ENCODE measurements at regions not wholly inside any gene's neighbourhood (a gene's known extent, or its start where the extent isn't known, plus 50 kb on each side); places are given as distances from the start of the nearest gene placed in this dataset.
"Not testable (repeated sequence)": the region's sequence is repeated elsewhere in the genome, so short reads cannot be mapped to it uniquely, and the experiment has no call there.

- Mint-ChIP-seq H3K4me1 (no peaks in the 10 kb centered on the region), H3K4me3 (no peak overlapping the region), H3K36me3 (ENCODE audit: low read depth) (no peaks in the 10 kb centered on the region), H3K27ac (no peak overlapping the region), H3K9me3 (no peaks in the 10 kb centered on the region), H3K27me3 (peaks cover 15% of the 10 kb centered on the region)
- no peak for DNase-seq
- POLR2A ChIA-PET: no interaction called here
- CTCF ChIA-PET: no interaction called here
These were observed 136.9 kb downstream of the MAIP1 start for GRCh38 chr2:200092235-200092634.

DNA sequence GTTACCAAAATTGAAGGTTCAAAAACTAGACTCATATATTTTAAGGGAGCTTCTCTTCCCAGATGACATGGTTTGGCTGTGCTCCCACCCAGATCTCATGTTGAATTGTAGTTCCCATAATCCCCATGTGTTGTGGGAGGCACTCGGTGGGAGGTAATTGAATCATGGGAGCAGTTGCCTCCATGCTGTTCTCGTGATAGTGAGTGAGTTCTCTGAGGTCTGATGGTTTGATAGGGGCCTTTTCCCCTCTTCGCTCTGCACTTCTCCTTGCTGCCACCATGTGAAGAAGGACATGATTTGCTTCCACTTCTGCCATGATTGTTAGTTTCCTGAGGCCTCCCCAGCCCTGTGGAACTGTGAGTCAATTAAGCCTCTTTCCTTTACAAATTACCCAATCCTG lies 140.1 kb downstream of the MAIP1 start:
- Mint-ChIP-seq H3K27ac (no peak overlapping the region), H3K4me1 (no peaks in the 10 kb centered on the region), H3K36me3 (ENCODE audit: low read depth) (no peaks in the 10 kb centered on the region), H3K27me3 (peaks cover 19% of the 10 kb centered on the region), H3K4me3 (no peak overlapping the region), H3K9me3 (no peaks in the 10 kb centered on the region)
- CTCF ChIA-PET: interaction anchor here (0.5 kb wide), 1 partner anchor 596 kb away, joined by 3 read pairs; no protein-coding TSS in a partner anchor
- no peak for DNase-seq
- POLR2A ChIA-PET: no interaction called here

GRCh38 chr2:200099256-200099655 lies 143.9 kb downstream of the MAIP1 start:
- Mint-ChIP-seq H3K36me3 (ENCODE audit: low read depth) (no peaks in the 10 kb centered on the region), H3K4me1 (no peaks in the 10 kb centered on the region), H3K27ac (no peak overlapping the region), H3K9me3 (no peaks in the 10 kb centered on the region), H3K4me3 (no peak overlapping the region), H3K27me3 (peaks cover 23% of the 10 kb centered on the region)
- DNase-seq: no peak
- ChIA-PET POLR2A (no interaction called here), CTCF (no interaction called here)

DNA sequence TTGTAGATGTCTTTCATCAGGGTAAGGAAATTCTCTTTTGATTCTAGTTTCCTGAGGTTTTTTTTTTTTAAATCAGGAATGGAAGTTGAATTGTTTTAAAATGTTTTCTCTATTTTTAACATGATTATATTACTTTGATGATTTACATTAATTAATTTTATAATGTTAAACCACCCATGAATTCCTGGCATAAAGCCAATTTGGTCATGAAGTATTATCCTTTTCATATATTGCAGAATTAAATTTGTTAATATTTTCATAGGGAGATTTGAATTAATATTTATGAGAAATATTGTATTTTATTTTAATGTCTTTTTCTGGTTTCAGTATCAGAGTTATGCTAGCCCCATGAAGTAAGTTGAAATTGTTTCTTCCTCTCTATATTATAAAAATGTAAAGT lies 144.6 kb downstream of the MAIP1 start:
- no peaks in the 10 kb centered on the region for H3K36me3 Mint-ChIP-seq (ENCODE audit: low read depth)
- no peak overlapping the region for H3K27ac Mint-ChIP-seq
- DNase-seq: no peak
- POLR2A ChIA-PET: no interaction called here
- no peaks in the 10 kb centered on the region for H3K9me3 Mint-ChIP-seq
- no peak overlapping the region for H3K4me3 Mint-ChIP-seq
- H3K4me1 Mint-ChIP-seq: no peaks in the 10 kb centered on the region
- H3K27me3 Mint-ChIP-seq: peaks cover 22% of the 10 kb centered on the region
- CTCF ChIA-PET: no interaction called here

- Mint-ChIP-seq H3K27ac (no peak overlapping the region), H3K36me3 (ENCODE audit: low read depth) (no peaks in the 10 kb centered on the region), H3K4me3 (no peak overlapping the region), H3K27me3 (peaks cover 24% of the 10 kb centered on the region), H3K4me1 (no peaks in the 10 kb centered on the region), H3K9me3 (no peaks in the 10 kb centered on the region)
- POLR2A ChIA-PET: no interaction called here
- CTCF ChIA-PET: no interaction called here
- no peak for DNase-seq
These were observed 146.5 kb downstream of the MAIP1 start for GRCh38 chr2:200101922-200102321.

DNA sequence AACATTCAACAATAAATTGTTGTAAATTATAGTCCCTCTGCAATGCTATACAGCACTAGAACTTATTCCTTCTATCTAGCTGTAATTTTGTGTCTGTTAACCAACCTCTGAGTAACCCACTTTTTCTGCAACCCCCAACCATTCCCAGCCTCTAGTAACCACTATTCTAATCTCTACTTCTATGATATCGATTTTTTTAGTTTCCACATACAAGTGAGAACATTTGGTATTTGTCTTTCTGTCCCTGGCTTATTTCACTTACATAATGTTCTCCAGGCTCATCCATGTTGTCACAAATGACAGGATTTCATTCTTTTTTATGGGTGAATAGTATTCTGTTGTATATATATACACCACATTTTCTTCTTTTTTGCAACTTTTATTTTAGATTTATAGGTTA lies 147.6 kb downstream of the MAIP1 start:
- H3K4me3 Mint-ChIP-seq: no peak overlapping the region
- POLR2A ChIA-PET: no interaction called here
- H3K4me1 Mint-ChIP-seq: no peaks in the 10 kb centered on the region
- no peak overlapping the region for H3K27ac Mint-ChIP-seq
- no peaks in the 10 kb centered on the region for H3K36me3 Mint-ChIP-seq (ENCODE audit: low read depth)
- CTCF ChIA-PET: interaction anchor here (1.4 kb wide), 1 partner anchor 21 kb away, joined by 3 read pairs; no protein-coding TSS in a partner anchor
- H3K27me3 Mint-ChIP-seq: peaks cover 24% of the 10 kb centered on the region
- no peak for DNase-seq
- H3K9me3 Mint-ChIP-seq: no peaks in the 10 kb centered on the region

DNA sequence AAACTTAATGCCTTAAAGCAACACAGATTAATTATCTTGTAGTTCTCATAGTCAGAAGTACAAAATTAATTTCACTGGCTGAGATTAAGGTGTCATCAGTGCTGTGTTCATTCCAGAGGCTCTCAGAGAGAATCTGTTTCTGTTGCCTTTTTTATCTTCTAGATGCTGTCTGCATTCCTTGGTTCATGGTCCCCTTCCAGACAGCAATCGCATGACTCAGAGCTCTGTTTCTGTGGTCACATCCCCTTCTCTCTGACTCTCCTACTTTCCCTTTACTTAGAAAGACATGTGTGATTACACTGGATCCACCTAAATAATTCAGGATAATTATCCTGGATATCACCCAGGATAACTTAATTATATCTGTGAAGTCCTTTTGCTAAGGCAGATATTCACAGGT lies 148.6 kb downstream of the MAIP1 start:
- CTCF ChIA-PET: interaction anchor here (1.4 kb wide), 1 partner anchor 20 kb away, joined by 3 read pairs; no protein-coding TSS in a partner anchor
- H3K36me3 Mint-ChIP-seq (ENCODE audit: low read depth): no peaks in the 10 kb centered on the region
- peaks cover 23% of the 10 kb centered on the region for H3K27me3 Mint-ChIP-seq
- H3K27ac Mint-ChIP-seq: no peak overlapping the region
- no peak for DNase-seq
- POLR2A ChIA-PET: no interaction called here
- no peaks in the 10 kb centered on the region for H3K4me1 Mint-ChIP-seq
- no peak overlapping the region for H3K4me3 Mint-ChIP-seq
- H3K9me3 Mint-ChIP-seq: no peaks in the 10 kb centered on the region

DNA sequence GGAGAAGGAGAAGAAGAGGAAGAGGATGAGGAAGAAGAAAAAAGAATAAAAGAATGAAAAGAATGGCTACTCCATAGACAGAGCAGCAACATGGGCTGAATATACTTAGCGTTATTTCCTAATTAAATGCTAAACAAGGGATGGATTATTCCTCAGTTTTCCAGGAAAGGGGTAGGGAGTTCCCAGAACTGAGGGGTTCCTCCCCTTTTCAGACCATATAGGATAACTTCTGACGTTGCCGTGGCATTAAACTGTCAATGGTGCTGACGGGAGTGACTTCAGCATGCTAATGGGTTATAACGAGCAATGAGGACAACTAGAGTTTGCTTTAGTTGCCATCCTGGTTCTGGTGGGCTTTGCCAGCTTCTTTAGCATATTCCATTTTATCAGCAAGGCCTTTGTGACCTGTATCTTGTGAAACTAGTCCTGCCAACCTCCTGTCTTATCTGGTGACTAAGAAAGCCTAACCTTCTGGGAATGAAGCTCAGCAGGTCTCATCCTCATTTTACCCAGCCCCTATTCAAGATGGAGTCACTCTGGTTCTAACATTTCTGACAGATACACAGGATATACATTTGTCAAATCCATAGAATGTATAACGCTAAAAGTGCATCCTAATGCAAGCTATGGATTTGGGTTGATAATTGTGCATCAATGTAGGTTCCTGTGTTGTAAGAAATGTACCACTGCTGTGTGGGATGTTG lies 152.3 kb downstream of the MAIP1 start:
- Mint-ChIP-seq H3K4me3 (no peak overlapping the region), H3K9me3 (no peaks in the 10 kb centered on the region), H3K36me3 (ENCODE audit: low read depth) (no peaks in the 10 kb centered on the region), H3K27ac (no peak overlapping the region), H3K4me1 (no peaks in the 10 kb centered on the region), H3K27me3 (peaks cover 12% of the 10 kb centered on the region)
- no peak for DNase-seq
- ChIA-PET POLR2A (no interaction called here), CTCF (no interaction called here)

DNA sequence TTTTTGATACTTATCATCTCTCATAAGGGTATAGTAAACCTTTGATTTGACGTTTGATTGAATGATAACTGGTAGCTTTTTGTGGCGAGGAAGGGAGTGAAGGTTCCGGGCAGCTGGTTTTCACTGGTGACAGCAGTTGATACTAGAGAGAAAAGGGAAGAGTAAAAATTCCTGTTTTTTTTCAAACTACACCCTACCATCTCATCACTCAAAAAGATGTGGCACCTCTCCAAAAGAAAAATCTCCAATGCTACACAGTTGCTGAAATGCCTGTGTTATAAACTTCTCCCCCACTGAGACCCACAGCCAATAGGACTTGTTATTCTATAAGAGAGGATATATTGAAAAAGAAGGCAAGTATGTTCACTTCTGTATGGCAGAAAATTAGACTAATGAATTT lies 154.0 kb downstream of the MAIP1 start:
- POLR2A ChIA-PET: no interaction called here
- Mint-ChIP-seq H3K4me3 (no peak overlapping the region), H3K9me3 (no peaks in the 10 kb centered on the region), H3K36me3 (ENCODE audit: low read depth) (no peaks in the 10 kb centered on the region), H3K27ac (no peak overlapping the region), H3K27me3 (peaks cover 7% of the 10 kb centered on the region), H3K4me1 (no peaks in the 10 kb centered on the region)
- no peak for DNase-seq
- CTCF ChIA-PET: no interaction called here

DNA sequence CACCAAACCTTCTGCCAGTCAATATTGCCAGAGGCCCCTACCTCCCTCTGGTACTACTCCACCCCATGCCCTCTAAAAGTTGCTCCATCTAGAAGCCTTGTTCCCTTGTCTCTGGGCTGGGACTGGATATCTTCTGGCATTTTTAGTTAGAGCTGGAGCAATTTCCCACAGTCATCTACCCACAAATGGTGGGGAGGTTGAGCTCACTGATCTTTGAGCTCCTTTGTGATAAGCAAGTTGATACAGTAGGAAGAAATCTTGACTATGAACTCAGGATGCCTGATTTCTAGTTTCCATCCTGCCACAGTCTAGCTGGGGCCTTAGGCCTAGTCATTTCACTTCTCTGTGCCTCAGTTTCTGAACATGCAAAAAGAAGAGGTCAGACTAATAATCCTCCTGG lies 155.0 kb downstream of the MAIP1 start:
- no peaks in the 10 kb centered on the region for H3K9me3 Mint-ChIP-seq
- H3K27ac Mint-ChIP-seq: no peak overlapping the region
- H3K27me3 Mint-ChIP-seq: peaks cover 14% of the 10 kb centered on the region
- H3K4me1 Mint-ChIP-seq: no peaks in the 10 kb centered on the region
- ChIA-PET POLR2A (no interaction called here), CTCF (interaction anchor here (0.9 kb wide), 1 partner anchor 10 kb away, joined by 3 read pairs; no protein-coding TSS in a partner anchor)
- H3K36me3 Mint-ChIP-seq (ENCODE audit: low read depth): no peaks in the 10 kb centered on the region
- DNase-seq: no peak
- no peak overlapping the region for H3K4me3 Mint-ChIP-seq

DNA sequence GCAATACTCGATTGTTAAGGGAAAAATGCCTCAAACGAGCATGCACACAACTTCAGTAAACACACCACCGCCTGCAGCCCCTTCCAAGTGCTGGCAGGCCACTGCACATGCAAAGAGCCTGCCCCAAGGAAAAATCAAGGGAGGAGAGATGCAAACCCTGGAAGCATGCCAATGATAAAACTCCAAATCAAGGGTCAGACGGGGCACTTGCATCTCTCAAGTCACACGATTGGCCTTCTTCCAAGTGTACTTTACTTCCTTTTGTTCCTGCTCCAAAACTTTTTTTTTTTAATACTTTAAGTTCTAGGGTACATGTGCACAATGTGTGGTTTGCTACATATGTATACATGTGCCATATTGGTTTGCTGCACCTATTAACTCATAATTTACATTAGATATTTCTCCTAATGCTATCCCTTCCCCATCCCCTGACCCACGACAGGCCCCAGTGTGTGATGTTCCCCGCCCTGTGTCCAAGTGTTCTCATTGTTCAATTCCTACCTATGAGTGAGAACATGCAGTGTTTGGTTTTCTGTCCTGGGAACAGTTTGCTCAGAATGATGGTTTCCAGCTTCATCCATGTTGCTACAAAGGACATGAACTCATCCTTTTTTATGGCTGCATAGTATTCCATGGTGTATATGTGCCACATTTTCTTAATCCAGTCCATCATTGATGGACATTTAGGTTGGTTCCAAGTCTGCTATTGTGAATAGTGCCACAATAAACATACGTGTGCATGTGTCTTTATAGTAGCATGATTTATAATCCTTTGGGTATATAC lies 157.8 kb downstream of the MAIP1 start:
- CTCF ChIA-PET: interaction anchor here (0.6 kb wide), 1 partner anchor 18 kb away, joined by 3 read pairs; no protein-coding TSS in a partner anchor
- peaks cover 16% of the 10 kb centered on the region for H3K27me3 Mint-ChIP-seq
- H3K4me1 Mint-ChIP-seq; H3K27ac Mint-ChIP-seq; H3K36me3 Mint-ChIP-seq (ENCODE audit: low read depth); DNase-seq; POLR2A ChIA-PET; H3K4me3 Mint-ChIP-seq; H3K9me3 Mint-ChIP-seq: not testable (repeated sequence)

DNA sequence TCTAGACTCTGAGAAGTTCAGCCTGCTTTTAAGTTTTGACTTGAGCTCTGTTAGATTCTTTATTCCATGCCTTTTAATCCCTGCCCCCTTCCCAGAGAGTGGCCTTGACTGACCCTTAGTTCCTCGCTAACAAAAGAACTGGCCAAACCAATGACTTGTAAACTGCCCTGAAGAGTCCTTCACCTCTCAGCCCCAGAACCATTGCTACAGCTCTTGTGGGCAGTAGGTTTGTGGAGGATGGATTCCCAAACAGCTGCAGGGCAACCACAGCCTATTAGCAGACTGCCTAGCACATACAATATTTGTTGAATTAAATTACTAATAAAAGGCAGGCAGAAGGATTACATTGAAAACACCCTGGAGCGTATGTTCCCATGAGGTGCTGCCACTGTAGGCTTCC lies 163.9 kb downstream of the MAIP1 start:
- Mint-ChIP-seq H3K4me1 (no peaks in the 10 kb centered on the region), H3K27me3 (peaks cover 25% of the 10 kb centered on the region), H3K27ac (no peak overlapping the region), H3K4me3 (no peak overlapping the region), H3K9me3 (no peaks in the 10 kb centered on the region), H3K36me3 (ENCODE audit: low read depth) (no peaks in the 10 kb centered on the region)
- POLR2A ChIA-PET: no interaction called here
- DNase-seq: no peak
- CTCF ChIA-PET: interaction anchor here (1.9 kb wide), 1 partner anchor 317 kb away, joined by 5 read pairs; no protein-coding TSS in a partner anchor

DNA sequence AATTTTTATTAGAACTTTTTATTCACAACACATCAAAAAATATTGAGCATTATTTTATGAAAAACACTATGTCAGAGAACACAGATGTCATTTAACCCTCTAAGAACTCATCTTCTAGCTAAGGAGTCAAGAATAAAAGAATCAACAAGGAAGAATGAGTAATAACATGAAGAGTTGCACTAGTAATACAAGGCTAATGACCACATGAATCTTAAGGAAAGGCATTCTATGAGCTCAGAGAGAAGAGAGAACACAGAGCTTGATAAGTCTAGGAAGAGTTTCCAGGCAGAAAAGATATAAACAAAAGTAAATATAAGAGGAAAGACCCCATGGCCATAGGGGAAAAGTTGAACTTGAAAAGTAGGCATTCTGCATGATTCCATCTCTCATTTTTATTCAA lies 166.5 kb downstream of the MAIP1 start:
- no peaks in the 10 kb centered on the region for H3K36me3 Mint-ChIP-seq (ENCODE audit: low read depth)
- no peak overlapping the region for H3K27ac Mint-ChIP-seq
- peaks cover 14% of the 10 kb centered on the region for H3K27me3 Mint-ChIP-seq
- no peaks in the 10 kb centered on the region for H3K9me3 Mint-ChIP-seq
- H3K4me3 Mint-ChIP-seq: no peak overlapping the region
- DNase-seq: no peak
- H3K4me1 Mint-ChIP-seq: no peaks in the 10 kb centered on the region
- POLR2A ChIA-PET: interaction anchor here (0.7 kb wide), 1 partner anchor 55 kb away, joined by 7 read pairs; no protein-coding TSS in a partner anchor
- CTCF ChIA-PET: interaction anchor here (0.9 kb wide), 1 partner anchor 35 kb away, joined by 3 read pairs; no protein-coding TSS in a partner anchor

Data from activated CD4-positive, alpha-beta T cell treated with anti-CD3 and anti-CD28 coated beads, Interleukin-2, amount 10 ng/mL, durations not matched to agents 7 days and 5 days (primary cell).